Vagina (tissue), 2 donors: ENCODE measurements at regions not wholly inside any gene's neighbourhood (a gene's known extent, or its start where the extent isn't known, plus 50 kb on each side); places are given as distances from the start of the nearest gene placed in this dataset.

Experiments used
- POLR2A ChIP-seq, 2 donors: fragments of 450-650 bp; IDR thresholded peaks; one replicate each; pipeline ENCODE4 v1.6.1; 2017; ENCODE audit warnings: antibody characterized with exemption in 2 of 2, mild to moderate bottlenecking in 2 of 2, moderate library complexity in 2 of 2
- POLR2AphosphoS5 ChIP-seq, 2 donors: sonication (generic); formaldehyde crosslinking; IDR thresholded peaks; one replicate each; pipeline ENCODE4 v1.9.0; 2017; ENCODE audit warnings: antibody characterized with exemption in 2 of 2, mild to moderate bottlenecking in 2 of 2, low read depth in 1 of 2; ENCODE audit not compliant: insufficient read depth in 1 of 2
- TF ChIP-seq, protein P1 (sequence below), 3 experiments: fragments of 450-650 bp in 2 of 3; fragments of 200-600 bp in 1 of 3; sonication (generic) in 1 of 3; IDR thresholded peaks; one replicate each; pipeline ENCODE4 v1.5.1; 2017 to 2019; ENCODE audit warnings: antibody characterized with exemption in 3 of 3, mild to moderate bottlenecking in 2 of 3, moderate library complexity in 2 of 3

DNA sequence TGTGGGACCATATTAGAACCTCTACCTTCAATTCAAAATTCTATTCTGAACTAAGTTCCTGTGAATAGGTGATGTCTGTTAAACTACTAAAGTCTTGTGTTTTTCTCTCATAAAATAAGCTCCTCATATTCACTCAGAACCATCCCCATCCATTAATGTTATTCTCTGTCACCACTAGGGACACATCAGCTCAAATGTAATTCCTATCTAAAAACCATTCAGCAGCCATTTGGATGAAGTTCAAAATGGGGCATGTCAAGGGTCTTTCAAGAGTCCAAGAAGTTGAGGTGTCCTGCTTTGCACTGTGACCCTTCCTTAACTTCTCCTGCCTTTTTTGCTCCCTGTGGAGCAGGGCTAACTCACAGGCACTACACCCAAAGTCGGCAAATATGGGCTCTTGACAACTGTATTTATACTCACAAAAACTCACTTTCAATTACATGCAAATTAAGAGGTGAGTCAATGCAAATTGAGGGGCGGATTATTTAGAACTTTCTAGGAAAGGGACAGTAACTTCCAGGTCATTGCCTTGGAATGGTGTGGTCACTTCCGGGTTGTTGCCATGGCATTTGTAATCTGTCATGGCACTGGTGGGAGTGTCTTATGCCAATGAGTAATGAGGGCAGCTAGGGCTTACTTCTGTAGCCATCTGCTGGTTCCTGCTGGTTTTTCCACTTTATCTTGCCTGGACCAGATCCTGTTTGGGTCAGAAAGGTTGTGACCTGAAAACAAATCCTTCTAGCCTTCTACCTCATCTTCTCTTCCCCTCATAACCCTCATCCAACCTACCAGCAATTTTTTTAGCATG lies 128.2 kb upstream of the COX10 start:
- TF ChIP-seq, protein P1, sequence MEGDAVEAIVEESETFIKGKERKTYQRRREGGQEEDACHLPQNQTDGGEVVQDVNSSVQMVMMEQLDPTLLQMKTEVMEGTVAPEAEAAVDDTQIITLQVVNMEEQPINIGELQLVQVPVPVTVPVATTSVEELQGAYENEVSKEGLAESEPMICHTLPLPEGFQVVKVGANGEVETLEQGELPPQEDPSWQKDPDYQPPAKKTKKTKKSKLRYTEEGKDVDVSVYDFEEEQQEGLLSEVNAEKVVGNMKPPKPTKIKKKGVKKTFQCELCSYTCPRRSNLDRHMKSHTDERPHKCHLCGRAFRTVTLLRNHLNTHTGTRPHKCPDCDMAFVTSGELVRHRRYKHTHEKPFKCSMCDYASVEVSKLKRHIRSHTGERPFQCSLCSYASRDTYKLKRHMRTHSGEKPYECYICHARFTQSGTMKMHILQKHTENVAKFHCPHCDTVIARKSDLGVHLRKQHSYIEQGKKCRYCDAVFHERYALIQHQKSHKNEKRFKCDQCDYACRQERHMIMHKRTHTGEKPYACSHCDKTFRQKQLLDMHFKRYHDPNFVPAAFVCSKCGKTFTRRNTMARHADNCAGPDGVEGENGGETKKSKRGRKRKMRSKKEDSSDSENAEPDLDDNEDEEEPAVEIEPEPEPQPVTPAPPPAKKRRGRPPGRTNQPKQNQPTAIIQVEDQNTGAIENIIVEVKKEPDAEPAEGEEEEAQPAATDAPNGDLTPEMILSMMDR (IDR thresholded peaks at IDR 0.05), result no peak
- TF ChIP-seq POLR2AphosphoS5 (IDR thresholded peaks at IDR 0.05; ENCODE audit: insufficient read depth in 1 of 2, low read depth in 1 of 2), result no peak
- TF ChIP-seq POLR2A (IDR thresholded peaks at IDR 0.05), result no peak
